ENCODE measurements at regions not wholly inside any gene's neighbourhood (a gene's known extent, or its start where the extent isn't known, plus 50 kb on each side); places are given as distances from the start of the nearest gene placed in this dataset.

- Mint-ChIP-seq H3K4me1 (no peaks in the 10 kb centered on the region), H3K27ac (no peak overlapping the region), H3K4me3 (no peak overlapping the region), H3K9me3 (no peaks in the 10 kb centered on the region), H3K36me3 (no peaks in the 10 kb centered on the region), H3K27me3 (ENCODE audit: insufficient read depth, low read depth) (peaks cover 6% of the 10 kb centered on the region)
- no peaks in the 10 kb centered on the region for H3K79me2 ChIP-seq (ENCODE audit: low read depth)
- H3K4me1 ChIP-seq = no peaks in the 10 kb centered on the region
- no peak overlapping the region for H3K27ac ChIP-seq
- no peaks in the 10 kb centered on the region for H3K36me3 ChIP-seq
- no peaks in the 10 kb centered on the region for H3K27me3 ChIP-seq
- H2AFZ ChIP-seq (replicated peaks) = no peak overlapping the region
- no peaks in the 10 kb centered on the region for H3K9me3 ChIP-seq (ENCODE audit: low read depth)
- no peak for DNase-seq (ENCODE audit: low spot score)
- H3K4me2 ChIP-seq = no peak overlapping the region
- H3K9ac ChIP-seq = no peak overlapping the region
- H3F3A ChIP-seq (ENCODE audit: low read depth) = no peaks in the 10 kb centered on the region
- H3K4me3 ChIP-seq = no peak overlapping the region
- H4K20me1 ChIP-seq (ENCODE audit: low read depth) = no peaks in the 10 kb centered on the region
- TF ChIP-seq EZH2 (IDR thresholded peaks at IDR 0.05) (no peak), EZH2phosphoT487 (IDR thresholded peaks at IDR 0.05) (no peak), CTCF (IDR thresholded peaks at IDR 0.05) (no peak)
Measured at GRCh38 chr1:55374801-55375616, 159.8 kb upstream of the USP24 start.

GRCh38 chr1:55374216-55374615 is 159.1 kb upstream of the USP24 start:
- Histone ChIP-seq H3K4me1 (no peaks in the 10 kb centered on the region), H3K27me3 (no peaks in the 10 kb centered on the region), H4K20me1 (ENCODE audit: low read depth) (no peaks in the 10 kb centered on the region), H3K9ac (no peak overlapping the region), H3K9me3 (ENCODE audit: low read depth) (no peaks in the 10 kb centered on the region), H3K4me2 (no peak overlapping the region), H2AFZ (replicated peaks) (no peak overlapping the region), H3F3A (ENCODE audit: low read depth) (no peaks in the 10 kb centered on the region), H3K79me2 (ENCODE audit: low read depth) (no peaks in the 10 kb centered on the region), H3K4me3 (no peak overlapping the region), H3K36me3 (no peaks in the 10 kb centered on the region), H3K27ac (no peak overlapping the region)
- H3K4me1 Mint-ChIP-seq = no peaks in the 10 kb centered on the region
- H3K27ac Mint-ChIP-seq = no peak overlapping the region
- no peaks in the 10 kb centered on the region for H3K36me3 Mint-ChIP-seq
- no peak for DNase-seq (ENCODE audit: low spot score)
- TF ChIP-seq CTCF (IDR thresholded peaks at IDR 0.05) (no peak), EZH2phosphoT487 (IDR thresholded peaks at IDR 0.05) (no peak), EZH2 (IDR thresholded peaks at IDR 0.05) (no peak)
- H3K4me3 Mint-ChIP-seq = no peak overlapping the region
- H3K27me3 Mint-ChIP-seq (ENCODE audit: insufficient read depth, low read depth) = peaks cover 6% of the 10 kb centered on the region
- no peaks in the 10 kb centered on the region for H3K9me3 Mint-ChIP-seq

GRCh38 chr1:55369474-55369873 is 154.3 kb upstream of the USP24 start:
- Histone ChIP-seq H3K9me3 (ENCODE audit: low read depth) (no peaks in the 10 kb centered on the region), H3K79me2 (ENCODE audit: low read depth) (no peaks in the 10 kb centered on the region), H3K27me3 (no peaks in the 10 kb centered on the region), H3K4me2 (no peak overlapping the region), H3F3A (ENCODE audit: low read depth) (no peaks in the 10 kb centered on the region), H3K4me1 (no peaks in the 10 kb centered on the region), H3K9ac (no peak overlapping the region), H3K36me3 (no peaks in the 10 kb centered on the region), H3K27ac (no peak overlapping the region), H2AFZ (replicated peaks) (no peak overlapping the region), H4K20me1 (ENCODE audit: low read depth) (no peaks in the 10 kb centered on the region), H3K4me3 (no peak overlapping the region)
- Mint-ChIP-seq H3K4me1 (no peaks in the 10 kb centered on the region), H3K4me3 (no peak overlapping the region), H3K9me3 (no peaks in the 10 kb centered on the region), H3K27me3 (ENCODE audit: insufficient read depth, low read depth) (peaks cover 4% of the 10 kb centered on the region), H3K36me3 (no peaks in the 10 kb centered on the region), H3K27ac (no peak overlapping the region)
- DNase-seq (ENCODE audit: low spot score) = no peak
- no peak for TF ChIP-seq CTCF (IDR thresholded peaks at IDR 0.05)
- TF ChIP-seq EZH2 (IDR thresholded peaks at IDR 0.05) = no peak
- no peak for TF ChIP-seq EZH2phosphoT487 (IDR thresholded peaks at IDR 0.05)

All from neural progenitor cell (in vitro differentiated cells).